GM12873 (cell line): ENCODE measurements at regions not wholly inside any gene's neighbourhood (a gene's known extent, or its start where the extent isn't known, plus 50 kb on each side); places are given as distances from the start of the nearest gene placed in this dataset.

Experiments
- CTCF ChIP-seq: IDR thresholded peaks from 2 replicates; pipeline ENCODE4 v1.5.1; 2012; ENCODE audit warnings: low read depth, mild to moderate bottlenecking, moderate library complexity, low read length, control low read depth; ENCODE audit not compliant: insufficient read depth; ENCODE audit errors: missing control alignments

- TF ChIP-seq CTCF = no peak
Measured at GRCh38 chr2:225226441-225226840, 173.1 kb upstream of the NYAP2 start.

GRCh38 chr2:225223301-225223700, 176.2 kb upstream of the NYAP2 start:
- no peak for TF ChIP-seq CTCF

GRCh38 chr2:225207471-225207870, 165.2 kb upstream of the DOCK10 start:
- no peak for TF ChIP-seq CTCF

GRCh38 chr2:225207043-225207442, 164.8 kb upstream of the DOCK10 start:
- TF ChIP-seq CTCF = no peak

- TF ChIP-seq CTCF = no peak
Measured at GRCh38 chr2:225196579-225196978, 154.3 kb upstream of the DOCK10 start.

- no peak for TF ChIP-seq CTCF
Measured at GRCh38 chr2:225192869-225193268, 150.6 kb upstream of the DOCK10 start.

- no peak for TF ChIP-seq CTCF
Measured at GRCh38 chr2:225190987-225191386, 148.7 kb upstream of the DOCK10 start.
